GM12872 (cell line): ENCODE measurements at regions not wholly inside any gene's neighbourhood (a gene's known extent, or its start where the extent isn't known, plus 50 kb on each side); places are given as distances from the start of the nearest gene placed in this dataset.

ENCODE experiments used
- TF ChIP-seq, protein P1 (sequence below): IDR thresholded peaks from 3 replicates; pipeline ENCODE4 v1.5.1; 2011; ENCODE audit warnings: low read depth, mild to moderate bottlenecking, low read length, moderate library complexity; ENCODE audit not compliant: insufficient read depth

GRCh38 chr11:69936771-69937170 lies 117.6 kb upstream of the FGF3 start:
- TF ChIP-seq, protein P1, sequence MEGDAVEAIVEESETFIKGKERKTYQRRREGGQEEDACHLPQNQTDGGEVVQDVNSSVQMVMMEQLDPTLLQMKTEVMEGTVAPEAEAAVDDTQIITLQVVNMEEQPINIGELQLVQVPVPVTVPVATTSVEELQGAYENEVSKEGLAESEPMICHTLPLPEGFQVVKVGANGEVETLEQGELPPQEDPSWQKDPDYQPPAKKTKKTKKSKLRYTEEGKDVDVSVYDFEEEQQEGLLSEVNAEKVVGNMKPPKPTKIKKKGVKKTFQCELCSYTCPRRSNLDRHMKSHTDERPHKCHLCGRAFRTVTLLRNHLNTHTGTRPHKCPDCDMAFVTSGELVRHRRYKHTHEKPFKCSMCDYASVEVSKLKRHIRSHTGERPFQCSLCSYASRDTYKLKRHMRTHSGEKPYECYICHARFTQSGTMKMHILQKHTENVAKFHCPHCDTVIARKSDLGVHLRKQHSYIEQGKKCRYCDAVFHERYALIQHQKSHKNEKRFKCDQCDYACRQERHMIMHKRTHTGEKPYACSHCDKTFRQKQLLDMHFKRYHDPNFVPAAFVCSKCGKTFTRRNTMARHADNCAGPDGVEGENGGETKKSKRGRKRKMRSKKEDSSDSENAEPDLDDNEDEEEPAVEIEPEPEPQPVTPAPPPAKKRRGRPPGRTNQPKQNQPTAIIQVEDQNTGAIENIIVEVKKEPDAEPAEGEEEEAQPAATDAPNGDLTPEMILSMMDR: no peak

GRCh38 chr11:69938206-69938605 lies 119.0 kb upstream of the FGF3 start:
- TF ChIP-seq, protein P1: no peak

GRCh38 chr11:69939551-69940245 lies 120.5 kb upstream of the FGF3 start:
- TF ChIP-seq, protein P1: no peak

- TF ChIP-seq, protein P1: no peak
Observed at GRCh38 chr11:69940246-69940610, 121.0 kb upstream of the FGF3 start.

- TF ChIP-seq, protein P1: no peak
Observed at GRCh38 chr11:69941546-69942332, 122.5 kb upstream of the FGF3 start.

GRCh38 chr11:69942333-69942820 lies 123.2 kb upstream of the FGF3 start:
- TF ChIP-seq, protein P1: no peak

DNA sequence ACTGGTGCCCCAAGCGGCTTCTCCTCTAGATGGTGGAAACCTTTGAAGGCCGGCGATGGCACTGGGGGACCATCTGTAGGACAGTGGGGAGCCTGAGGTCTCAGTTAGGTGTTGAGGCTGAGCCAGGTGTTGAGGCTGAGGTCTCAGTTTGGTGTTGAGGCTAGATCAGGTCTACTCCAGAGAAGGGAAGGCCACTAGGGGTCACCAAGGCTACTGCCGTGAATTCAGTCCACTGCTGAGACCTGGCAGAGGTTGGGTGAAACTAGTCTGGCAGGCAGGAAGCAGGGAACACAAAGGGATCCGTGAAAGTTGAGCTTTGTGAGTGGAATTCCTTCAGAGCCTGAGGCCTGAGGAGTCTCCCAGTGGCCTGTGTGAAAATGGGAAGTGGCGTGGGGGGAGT lies 123.8 kb upstream of the FGF3 start:
- TF ChIP-seq, protein P1: peak; percentile 21; the same call in 1 of the 3 replicates
